ENCODE measurements at regions not wholly inside any gene's neighbourhood (a gene's known extent, or its start where the extent isn't known, plus 50 kb on each side); places are given as distances from the start of the nearest gene placed in this dataset.

- TF ChIP-seq POLR2A (IDR thresholded peaks at IDR 0.05) (no peak), CTCF (IDR thresholded peaks at IDR 0.05) (no peak)
- DNase-seq (ENCODE audit: low spot score in 2 of 2) = no peak
- 87 to 96% methylated on average over 2 of the region's 2 CpGs for WGBS, 2 donors
- H3K4me3 ChIP-seq (ENCODE audit: low read depth, poor library complexity, severe bottlenecking) = no peak overlapping the region
- intact Hi-C loops (cut with DNase I; ENCODE audit: low total_unique reads) = no loop called here
Measured at GRCh38 chr10:117697402-117697801, 154.9 kb downstream of the EMX2 start.

DNA sequence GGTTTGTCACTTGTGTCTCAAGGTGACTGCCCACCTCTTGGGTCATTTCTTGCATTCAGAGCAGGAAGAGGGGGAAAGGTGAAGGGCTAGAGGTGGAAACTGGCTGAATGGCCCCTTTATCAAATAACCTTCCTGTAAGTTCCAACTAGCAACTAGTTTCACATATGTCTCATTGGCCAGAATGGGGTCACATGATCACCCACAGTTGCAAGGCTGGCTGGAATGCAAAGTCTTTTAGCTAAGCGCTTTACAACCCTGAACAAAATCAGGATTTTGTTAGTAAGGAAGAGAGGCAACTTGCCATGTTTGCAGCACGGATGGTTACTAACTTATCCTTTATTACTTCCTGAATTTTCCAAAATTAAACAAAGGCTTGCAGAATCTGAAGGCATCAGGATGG, 156.3 kb downstream of the EMX2 start:
- WGBS, 2 donors = 70 to 74% methylated on average over 2 of the region's 2 CpGs
- DNase-seq (ENCODE audit: low spot score in 2 of 2) = no peak

DNA sequence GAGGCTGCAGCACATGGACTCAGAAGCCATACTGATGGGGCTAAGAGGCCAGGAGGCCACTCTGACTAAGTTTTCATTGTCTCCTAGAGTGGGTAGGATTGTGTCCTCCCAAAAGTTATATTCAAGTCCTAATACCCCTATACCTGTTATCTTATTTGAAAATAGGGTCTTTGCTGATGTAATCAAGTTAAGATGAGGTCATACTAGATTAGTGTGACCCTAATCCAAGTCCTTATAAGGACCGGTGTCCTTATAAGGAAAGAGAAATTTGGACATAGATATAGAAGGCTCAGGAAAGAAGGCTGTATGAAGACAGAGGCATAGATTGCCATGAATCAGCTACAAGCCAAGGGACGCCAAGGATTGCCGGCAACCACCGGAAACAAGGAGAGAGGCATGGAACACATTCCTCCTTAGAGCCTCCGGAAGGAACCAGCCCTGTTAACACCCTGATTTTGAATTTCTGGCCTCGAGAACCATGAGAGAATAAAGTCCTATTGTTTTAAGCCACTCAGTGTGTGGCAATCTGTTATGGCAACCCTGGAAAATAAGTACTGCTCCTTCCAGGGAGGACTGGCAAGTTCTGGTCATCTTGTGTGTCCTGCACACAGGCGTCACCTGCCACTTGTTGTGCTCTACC, 157.0 kb downstream of the EMX2 start:
- intact Hi-C loops (cut with DNase I; ENCODE audit: low total_unique reads) = no loop called here
- 54 to 56% methylated on average over 7 of the region's 7 CpGs for WGBS, 2 donors
- DNase-seq (ENCODE audit: low spot score in 2 of 2) = no peak
- no peak overlapping the region for H3K4me3 ChIP-seq (ENCODE audit: low read depth, poor library complexity, severe bottlenecking)
- no peak for TF ChIP-seq POLR2A (IDR thresholded peaks at IDR 0.05)
- TF ChIP-seq CTCF (IDR thresholded peaks at IDR 0.05) = no peak

More for the DNA sequence above, 156.3 kb downstream of the EMX2 start:
- H3K4me3 ChIP-seq (ENCODE audit: low read depth, poor library complexity, severe bottlenecking) = no peak overlapping the region
- intact Hi-C loops (cut with DNase I; ENCODE audit: low total_unique reads) = no loop called here
- no peak for TF ChIP-seq CTCF (IDR thresholded peaks at IDR 0.05)
- TF ChIP-seq POLR2A (IDR thresholded peaks at IDR 0.05) = no peak

DNA sequence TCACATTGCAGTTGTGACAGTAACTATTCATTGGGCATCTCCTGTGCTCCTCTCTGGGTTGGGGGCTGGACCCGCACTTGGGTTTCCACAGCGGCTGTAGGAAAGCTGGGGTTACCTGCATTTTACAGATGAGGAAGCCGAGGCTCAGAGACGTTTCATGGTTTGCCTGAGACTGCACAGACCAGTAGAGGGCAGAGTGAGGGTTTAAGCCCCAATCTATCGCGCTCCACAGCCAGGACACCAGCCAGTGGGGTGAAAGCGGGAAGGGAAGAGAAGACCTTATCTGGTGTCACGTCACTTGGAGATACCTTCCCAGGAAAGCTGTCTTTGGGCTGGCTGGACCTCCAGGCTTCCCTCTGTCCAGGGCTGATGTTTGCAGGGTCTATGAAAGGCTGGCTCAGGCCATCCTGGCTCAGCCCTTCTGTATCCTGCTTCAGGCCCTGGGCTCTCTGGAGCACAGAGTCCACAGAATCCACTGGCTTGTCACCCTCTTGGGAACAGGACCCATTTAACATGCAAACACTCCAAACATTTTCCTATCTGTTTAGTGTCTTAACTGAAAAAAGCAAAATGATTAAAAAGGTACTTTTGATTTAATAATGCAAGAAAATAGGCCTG, 167.7 kb downstream of the EMX2 start:
- TF ChIP-seq POLR2A (IDR thresholded peaks at IDR 0.05) (no peak), CTCF (IDR thresholded peaks at IDR 0.05) (no peak)
- no peak for DNase-seq (ENCODE audit: low spot score in 2 of 2)
- 89 to 94% methylated on average over 8 of the region's 8 CpGs for WGBS, 2 donors
- H3K4me3 ChIP-seq (ENCODE audit: low read depth, poor library complexity, severe bottlenecking) = no peak overlapping the region
- intact Hi-C loops (cut with DNase I; ENCODE audit: low total_unique reads) = no loop called here

- no peak overlapping the region for H3K4me3 ChIP-seq (ENCODE audit: low read depth, poor library complexity, severe bottlenecking)
- WGBS, 2 donors = 36 to 38% methylated on average over 1 of the region's 1 CpG
- no peak for DNase-seq (ENCODE audit: low spot score in 2 of 2)
- intact Hi-C loops (cut with DNase I; ENCODE audit: low total_unique reads) = no loop called here
- no peak for TF ChIP-seq CTCF (IDR thresholded peaks at IDR 0.05)
- no peak for TF ChIP-seq POLR2A (IDR thresholded peaks at IDR 0.05)
Measured at GRCh38 chr10:117716889-117717288, 174.3 kb downstream of the EMX2 start.

Measured in lower leg skin (tissue), 4 donors.